Glutamatergic neuron (in vitro differentiated cells): ENCODE measurements at regions not wholly inside any gene's neighbourhood (a gene's known extent, or its start where the extent isn't known, plus 50 kb on each side); places are given as distances from the start of the nearest gene placed in this dataset.

ENCODE experiments used
- DNase-seq: peaks from one replicate; pipeline ENCODE4 v3.0.0; 2022
- H3K27ac Mint-ChIP-seq: one replicate; pipeline ENCODE4 v1.8.0; 2020; ENCODE audit warnings: mild to moderate bottlenecking, mixed read lengths, inconsistent platforms; ENCODE audit not compliant: unreplicated experiment
- H3K27me3 Mint-ChIP-seq: one replicate; pipeline ENCODE4 v1.8.0; 2020; ENCODE audit warnings: mild to moderate bottlenecking, moderate library complexity, mixed read lengths, inconsistent platforms; ENCODE audit not compliant: unreplicated experiment
- H3K36me3 Mint-ChIP-seq: one replicate; pipeline ENCODE4 v1.8.0; 2020; ENCODE audit warnings: mild to moderate bottlenecking, mixed read lengths, inconsistent platforms; ENCODE audit not compliant: unreplicated experiment
- H3K4me1 Mint-ChIP-seq: one replicate; pipeline ENCODE4 v1.8.0; 2020; ENCODE audit warnings: mild to moderate bottlenecking, low read depth, mixed read lengths, inconsistent platforms; ENCODE audit not compliant: unreplicated experiment
- H3K4me3 Mint-ChIP-seq: one replicate; pipeline ENCODE4 v1.8.0; 2020; ENCODE audit warnings: mild to moderate bottlenecking, mixed read lengths, inconsistent platforms; ENCODE audit not compliant: unreplicated experiment
- H3K9me3 Mint-ChIP-seq: one replicate; pipeline ENCODE4 v1.8.0; 2020; ENCODE audit warnings: mild to moderate bottlenecking, moderate library complexity, mixed read lengths, inconsistent platforms; ENCODE audit not compliant: unreplicated experiment
- CTCF ChIP-seq: fragments of 200-600 bp; sonication (generic); IDR thresholded peaks from one replicate; pipeline ENCODE4 v1.5.0; 2021; ENCODE audit not compliant: partially characterized antibody, unreplicated experiment

DNA sequence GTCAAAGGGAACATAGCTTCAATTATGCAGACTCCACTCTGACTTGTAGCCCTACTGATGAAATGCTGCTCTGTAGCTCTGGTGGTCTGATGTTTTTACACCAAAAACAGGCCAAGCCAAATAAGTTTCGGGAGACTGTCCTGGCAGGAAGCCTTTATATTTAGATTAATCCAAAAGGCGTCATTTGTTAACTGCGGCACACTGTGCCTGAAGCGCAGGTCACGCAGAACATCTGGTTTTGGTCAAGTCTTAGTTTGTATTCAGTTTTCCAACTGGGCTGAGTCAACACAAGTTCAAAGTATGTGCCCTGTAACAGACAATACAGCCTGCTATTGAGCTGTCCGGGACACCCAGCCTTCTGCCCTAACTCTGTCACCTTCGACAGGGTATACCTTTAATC, 154.6 kb upstream of the IPO5 start:
- H3K27me3 Mint-ChIP-seq, result no peaks in the 10 kb centered on the region
- no peak overlapping the region for H3K27ac Mint-ChIP-seq
- H3K36me3 Mint-ChIP-seq, result peaks cover 6% of the 10 kb centered on the region
- TF ChIP-seq CTCF, result no peak
- no peak for DNase-seq
- peaks cover 5% of the 10 kb centered on the region for H3K9me3 Mint-ChIP-seq
- no peak overlapping the region for H3K4me3 Mint-ChIP-seq
- no peaks in the 10 kb centered on the region for H3K4me1 Mint-ChIP-seq

GRCh38 chr13:97802213-97802612, 151.3 kb upstream of the IPO5 start:
- H3K9me3 Mint-ChIP-seq, result no peaks in the 10 kb centered on the region
- no peaks in the 10 kb centered on the region for H3K36me3 Mint-ChIP-seq
- H3K4me1 Mint-ChIP-seq, result no peaks in the 10 kb centered on the region
- H3K27ac Mint-ChIP-seq, result no peak overlapping the region
- H3K27me3 Mint-ChIP-seq, result no peaks in the 10 kb centered on the region
- no peak for DNase-seq
- H3K4me3 Mint-ChIP-seq, result no peak overlapping the region
- TF ChIP-seq CTCF, result no peak

GRCh38 chr13:97809576-97809975, 143.9 kb upstream of the IPO5 start:
- Mint-ChIP-seq H3K27ac (no peak overlapping the region), H3K36me3 (no peaks in the 10 kb centered on the region), H3K27me3 (no peaks in the 10 kb centered on the region), H3K4me3 (no peak overlapping the region), H3K9me3 (peaks cover 4% of the 10 kb centered on the region), H3K4me1 (no peaks in the 10 kb centered on the region)
- no peak for TF ChIP-seq CTCF
- DNase-seq, result no peak

- peak; percentile 34 for TF ChIP-seq CTCF
- peaks cover 4% of the 10 kb centered on the region for H3K9me3 Mint-ChIP-seq
- H3K27me3 Mint-ChIP-seq, result no peaks in the 10 kb centered on the region
- no peak overlapping the region for H3K4me3 Mint-ChIP-seq
- no peaks in the 10 kb centered on the region for H3K4me1 Mint-ChIP-seq
- no peak overlapping the region for H3K27ac Mint-ChIP-seq
- H3K36me3 Mint-ChIP-seq, result no peaks in the 10 kb centered on the region
- no peak for DNase-seq
Observed at GRCh38 chr13:97810152-97810551, 143.3 kb upstream of the IPO5 start.

DNA sequence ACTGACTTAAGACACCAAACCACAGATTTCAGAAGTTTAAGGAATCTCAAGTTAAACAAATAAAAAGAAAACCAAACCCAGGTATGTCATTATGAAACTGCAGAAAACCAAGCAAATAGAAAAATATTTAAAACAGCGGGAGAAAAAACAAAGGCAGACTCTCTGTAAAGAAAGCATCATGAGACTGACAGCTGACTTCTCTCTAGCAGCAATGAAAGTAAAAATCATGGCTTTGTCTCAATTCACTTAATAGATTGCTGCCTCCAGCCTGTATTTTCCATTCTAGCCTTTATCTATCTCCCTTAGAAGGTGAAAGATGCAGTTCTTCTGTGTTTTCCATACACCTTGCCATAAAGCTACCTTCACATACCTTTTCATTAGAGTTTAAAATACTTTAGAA, 131.1 kb upstream of the IPO5 start:
- Mint-ChIP-seq H3K9me3 (no peaks in the 10 kb centered on the region), H3K36me3 (no peaks in the 10 kb centered on the region), H3K27ac (no peak overlapping the region), H3K4me1 (no peaks in the 10 kb centered on the region), H3K4me3 (no peak overlapping the region), H3K27me3 (peaks cover 4% of the 10 kb centered on the region)
- DNase-seq, result no peak
- TF ChIP-seq CTCF, result no peak
